ENCODE measurements at regions not wholly inside any gene's neighbourhood (a gene's known extent, or its start where the extent isn't known, plus 50 kb on each side); places are given as distances from the start of the nearest gene placed in this dataset.
"Not testable (repeated sequence)": the region's sequence is repeated elsewhere in the genome, so short reads cannot be mapped to it uniquely, and the experiment has no call there.

DNA sequence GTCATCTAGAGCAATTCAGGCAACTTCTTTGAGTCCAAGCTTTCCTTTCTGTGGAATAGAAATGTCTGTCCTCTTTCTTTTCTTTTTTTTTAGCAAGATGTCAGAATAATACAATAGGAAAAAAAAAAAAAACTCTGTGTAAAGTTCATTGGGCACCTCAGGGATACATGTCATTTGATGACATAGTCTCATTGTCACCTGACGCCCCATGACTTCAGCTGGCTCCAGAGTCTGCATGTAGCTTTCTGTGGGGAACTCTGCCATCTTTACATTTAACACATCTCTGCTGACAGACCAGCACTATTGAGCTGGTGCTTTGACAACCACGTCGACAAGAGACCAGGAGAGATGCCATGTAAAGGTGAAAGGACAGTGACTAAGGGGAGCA, 172.5 kb upstream of the KLF7 start:
- TF ChIP-seq, protein P1, sequence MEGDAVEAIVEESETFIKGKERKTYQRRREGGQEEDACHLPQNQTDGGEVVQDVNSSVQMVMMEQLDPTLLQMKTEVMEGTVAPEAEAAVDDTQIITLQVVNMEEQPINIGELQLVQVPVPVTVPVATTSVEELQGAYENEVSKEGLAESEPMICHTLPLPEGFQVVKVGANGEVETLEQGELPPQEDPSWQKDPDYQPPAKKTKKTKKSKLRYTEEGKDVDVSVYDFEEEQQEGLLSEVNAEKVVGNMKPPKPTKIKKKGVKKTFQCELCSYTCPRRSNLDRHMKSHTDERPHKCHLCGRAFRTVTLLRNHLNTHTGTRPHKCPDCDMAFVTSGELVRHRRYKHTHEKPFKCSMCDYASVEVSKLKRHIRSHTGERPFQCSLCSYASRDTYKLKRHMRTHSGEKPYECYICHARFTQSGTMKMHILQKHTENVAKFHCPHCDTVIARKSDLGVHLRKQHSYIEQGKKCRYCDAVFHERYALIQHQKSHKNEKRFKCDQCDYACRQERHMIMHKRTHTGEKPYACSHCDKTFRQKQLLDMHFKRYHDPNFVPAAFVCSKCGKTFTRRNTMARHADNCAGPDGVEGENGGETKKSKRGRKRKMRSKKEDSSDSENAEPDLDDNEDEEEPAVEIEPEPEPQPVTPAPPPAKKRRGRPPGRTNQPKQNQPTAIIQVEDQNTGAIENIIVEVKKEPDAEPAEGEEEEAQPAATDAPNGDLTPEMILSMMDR (IDR thresholded peaks at IDR 0.05), result no peak
- no peak for TF ChIP-seq POLR2A (IDR thresholded peaks at IDR 0.05)
- 78 to 84% methylated on average over 3 of the region's 3 CpGs for WGBS, 2 donors
- intact Hi-C loops (cut with DNase I; ENCODE audit: low total_unique reads), result no loop called here

DNA sequence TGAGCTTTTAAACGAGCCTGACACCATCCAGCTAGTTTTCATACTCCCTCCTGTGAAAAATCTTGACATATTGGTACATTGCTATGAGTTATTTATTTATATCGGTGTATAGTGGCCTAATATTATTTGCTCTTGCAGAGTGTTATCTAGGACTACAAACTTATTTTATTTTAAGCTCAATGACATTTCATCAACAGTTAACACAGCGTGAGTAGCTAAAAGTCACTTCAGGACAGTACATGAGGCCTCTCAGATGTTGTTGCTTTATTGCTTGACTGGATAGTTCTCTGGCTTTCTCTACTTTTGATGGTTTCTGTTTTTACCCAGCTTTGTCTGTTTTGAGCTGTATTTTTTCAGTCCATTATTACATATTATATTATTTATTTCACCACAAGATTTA, 172.9 kb upstream of the KLF7 start:
- TF ChIP-seq, protein P1 (IDR thresholded peaks at IDR 0.05), result no peak
- TF ChIP-seq POLR2A (IDR thresholded peaks at IDR 0.05), result no peak
- WGBS, 2 donors, result 80% methylated on average over 3 of the region's 3 CpGs
- intact Hi-C loops (cut with DNase I; ENCODE audit: low total_unique reads), result no loop called here
- no peak for DNase-seq (ENCODE audit: low spot score in 2 of 2)
- no peak overlapping the region for H3K4me3 ChIP-seq (ENCODE audit: low read depth, poor library complexity, severe bottlenecking)

More for the DNA sequence above, 172.5 kb upstream of the KLF7 start:
- no peak overlapping the region for H3K4me3 ChIP-seq (ENCODE audit: low read depth, poor library complexity, severe bottlenecking)
- DNase-seq (ENCODE audit: low spot score in 2 of 2), result no peak

DNA sequence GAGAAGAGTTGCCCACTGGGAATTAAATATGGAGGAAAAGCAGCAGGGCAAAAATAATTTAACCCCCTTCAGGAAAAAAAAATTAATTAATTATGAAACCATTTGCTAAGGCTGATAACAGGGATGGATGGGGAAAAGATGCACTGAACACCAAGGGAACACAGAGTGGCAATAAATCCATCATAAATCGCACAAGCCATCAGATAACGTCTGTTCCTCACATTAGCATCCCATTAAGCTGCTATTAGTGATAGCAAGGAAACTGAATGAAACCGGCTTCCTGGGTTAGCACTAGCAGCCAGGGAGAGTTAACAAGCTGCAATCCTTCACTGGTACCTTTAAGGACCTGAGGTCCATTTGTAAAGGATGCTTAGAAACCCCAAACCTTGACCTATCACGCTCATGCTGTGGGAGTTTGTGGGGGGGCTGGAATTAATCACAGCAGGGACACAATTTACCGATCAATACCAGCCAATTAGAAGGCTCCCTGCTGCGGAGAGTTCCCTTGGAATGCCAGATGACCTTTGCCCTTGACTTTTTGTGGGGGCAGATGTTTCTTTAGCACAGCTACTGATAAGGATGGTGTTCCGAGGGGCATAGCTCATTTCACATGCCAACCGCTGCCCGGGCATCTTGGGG, 175.5 kb upstream of the KLF7 start:
- DNase-seq (ENCODE audit: low spot score in 2 of 2), result no peak
- intact Hi-C loops (cut with DNase I; ENCODE audit: low total_unique reads), result no loop called here
- WGBS, 2 donors, result 85 to 89% methylated on average over 9 of the region's 9 CpGs
- no peak for TF ChIP-seq POLR2A (IDR thresholded peaks at IDR 0.05)
- TF ChIP-seq, protein P1 (IDR thresholded peaks at IDR 0.05), result no peak
- no peak overlapping the region for H3K4me3 ChIP-seq (ENCODE audit: low read depth, poor library complexity, severe bottlenecking)

DNA sequence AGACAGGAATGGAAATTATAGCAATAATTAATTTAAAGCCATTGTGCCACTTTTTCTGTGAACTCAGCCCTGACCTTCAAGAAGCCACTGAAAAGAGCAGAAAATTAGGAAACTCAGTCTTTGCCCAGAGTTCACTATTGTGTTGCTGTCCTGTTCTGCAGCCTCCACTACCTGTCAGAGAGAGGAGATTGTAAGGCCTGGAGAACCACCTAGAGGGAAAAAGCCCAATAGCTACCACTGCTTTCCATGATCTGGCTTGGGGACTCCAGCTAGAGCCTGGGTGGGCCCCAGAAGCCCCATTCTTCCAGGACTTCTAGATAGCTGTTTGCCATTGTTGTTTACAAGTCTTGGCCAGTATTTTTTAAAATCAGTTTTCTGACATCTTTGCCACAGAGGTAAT, 176.1 kb upstream of the KLF7 start:
- no peak for DNase-seq (ENCODE audit: low spot score in 2 of 2)
- no peak for TF ChIP-seq POLR2A (IDR thresholded peaks at IDR 0.05)
- TF ChIP-seq, protein P1 (IDR thresholded peaks at IDR 0.05), result no peak
- no peak overlapping the region for H3K4me3 ChIP-seq (ENCODE audit: low read depth, poor library complexity, severe bottlenecking)
- intact Hi-C loops (cut with DNase I; ENCODE audit: low total_unique reads), result no loop called here

DNA sequence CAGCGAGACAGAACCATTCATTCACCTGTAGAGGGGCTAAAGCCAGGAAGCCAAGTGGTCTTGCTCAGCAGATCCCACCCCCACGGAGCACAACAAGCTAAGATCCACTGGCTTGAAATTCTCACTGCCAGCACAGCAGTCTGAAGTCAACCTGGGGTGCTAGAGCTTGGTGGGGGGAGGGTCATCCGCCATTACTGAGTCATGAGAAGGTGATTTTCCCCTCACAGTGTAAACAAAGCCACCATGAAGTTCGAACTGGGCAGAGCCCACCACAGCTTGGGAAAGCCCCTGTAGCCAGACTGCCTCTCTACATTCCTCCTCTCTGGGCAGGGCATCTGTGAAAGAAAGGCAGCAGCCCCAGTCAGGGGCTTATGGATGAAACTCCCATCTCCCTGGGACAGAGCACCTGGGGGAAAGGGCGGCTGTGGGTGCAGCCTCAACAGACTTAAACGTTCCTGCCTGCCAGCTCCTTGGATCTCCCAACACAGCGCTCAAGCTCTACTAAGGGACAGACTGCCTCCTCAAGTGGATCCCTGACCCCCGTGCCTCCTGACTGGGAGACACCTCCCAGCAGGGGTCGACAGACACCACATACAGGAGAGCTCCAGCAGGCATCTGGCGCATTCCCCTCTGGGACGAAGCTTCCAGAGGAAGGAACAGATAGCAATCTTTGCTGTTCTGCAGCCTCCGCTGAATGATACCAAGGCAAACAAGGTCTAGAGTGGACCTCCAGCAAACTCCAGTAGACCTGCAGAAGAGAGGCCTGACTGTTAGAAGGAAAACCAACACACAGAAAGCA, 179.0 kb upstream of the KLF7 start:
- DNase-seq (ENCODE audit: low spot score in 2 of 2); intact Hi-C loops (cut with DNase I; ENCODE audit: low total_unique reads); H3K4me3 ChIP-seq (ENCODE audit: low read depth, poor library complexity, severe bottlenecking): not testable (repeated sequence)
- 84 to 92% methylated on average over 11 to 12 of the region's 12 CpGs for WGBS, 2 donors

DNA sequence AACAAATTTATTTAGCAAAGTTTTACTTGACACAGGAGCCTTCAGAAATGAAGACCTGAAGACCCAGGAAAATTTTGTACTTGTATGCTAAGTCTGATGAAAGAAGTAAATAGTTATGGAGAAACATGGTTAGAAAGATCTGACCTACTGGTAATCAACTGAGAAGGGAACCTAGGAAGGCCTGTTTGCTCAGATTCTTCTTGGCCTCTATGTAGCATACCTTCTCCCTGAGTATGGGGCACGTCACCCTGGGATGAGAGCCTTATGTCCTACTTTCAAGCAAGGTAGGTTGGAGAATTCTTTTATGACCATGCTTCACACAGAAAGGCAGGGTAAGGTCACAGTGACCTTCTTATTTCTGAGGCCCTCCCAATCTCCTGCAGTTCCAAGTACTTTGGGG, 178.6 kb upstream of the CREB1 start:
- no peak overlapping the region for H3K4me3 ChIP-seq (ENCODE audit: low read depth, poor library complexity, severe bottlenecking)
- WGBS, 2 donors, result 83 to 86% methylated on average over 1 of the region's 1 CpG
- no peak for DNase-seq (ENCODE audit: low spot score in 2 of 2)
- TF ChIP-seq, protein P1 (IDR thresholded peaks at IDR 0.05), result no peak
- TF ChIP-seq POLR2A (IDR thresholded peaks at IDR 0.05), result no peak
- intact Hi-C loops (cut with DNase I; ENCODE audit: low total_unique reads), result no loop called here

Measured in lower leg skin (tissue), 4 donors.